Tibial artery (tissue), 4 donors: ENCODE measurements at regions not wholly inside any gene's neighbourhood (a gene's known extent, or its start where the extent isn't known, plus 50 kb on each side); places are given as distances from the start of the nearest gene placed in this dataset.

Experiments
- DNase-seq, 2 donors: peaks; one replicate each; pipeline ENCODE4 v3.0.0-alpha.2; 2019
- H3K27ac ChIP-seq, 2 donors: fragments of 200-600 bp; sonication (generic) in 1 of 2; 1 replicate in 1 of 2; 2 replicates in 1 of 2; pipeline ENCODE4 v1.5.1; 2018 to 2019; ENCODE audit warnings: mild to moderate bottlenecking in 1 of 2
- H3K27me3 ChIP-seq, 2 donors: fragments of 200-600 bp; sonication (generic) in 1 of 2; one replicate each; pipeline versions ENCODE4 v1.5.1 to v1.6.0; 2016 to 2019
- H3K36me3 ChIP-seq, 3 donors: fragments of 200-600 bp; sonication (generic) in 2 of 3; one replicate each; pipeline ENCODE4 v1.5.1; 2016 to 2019; ENCODE audit warnings: mild to moderate bottlenecking in 2 of 3
- H3K4me1 ChIP-seq, 4 donors: fragments of 200-600 bp; sonication (generic) in 2 of 4; 1 replicate in 3 of 4; 2 replicates in 1 of 4; pipeline ENCODE4 v1.5.1; 2016 to 2019
- H3K4me3 ChIP-seq, 2 donors: fragments of 200-600 bp; sonication (generic) in 1 of 2; 1 replicate in 1 of 2; 2 replicates in 1 of 2; pipeline ENCODE4 v1.5.1; 2018 to 2019; ENCODE audit warnings: mild to moderate bottlenecking in 2 of 2
- H3K9me3 ChIP-seq, 3 donors: fragments of 200-600 bp; sonication (generic) in 1 of 3; one replicate each; pipeline ENCODE4 v1.5.1; 2016 to 2019
- intact Hi-C: fragments of 100-400 bp; cut with DNase I; formaldehyde crosslinking; loops from one replicate; pipeline ENCODE4 v1.15.0; 2023; ENCODE audit warnings: low total_unique reads
- TF ChIP-seq, protein P1 (sequence below), 2 experiments: fragments of 200-600 bp in 1 of 2; fragments of 450-650 bp in 1 of 2; IDR thresholded peaks; one replicate each; pipeline ENCODE4 v1.5.1; 2017 to 2019; ENCODE audit warnings: antibody characterized with exemption in 2 of 2, mild to moderate bottlenecking in 1 of 2, moderate library complexity in 1 of 2

- H3K27ac ChIP-seq = peak overlapping the region; percentile 46 to 62
- no peak for DNase-seq
- H3K4me1 ChIP-seq = peaks cover 0 to 40% (median 22%) of the 10 kb centered on the region in 4 donors
- no peaks in the 10 kb centered on the region for H3K36me3 ChIP-seq
- H3K4me3 ChIP-seq = no peak overlapping the region
- no peaks in the 10 kb centered on the region for H3K27me3 ChIP-seq
- no peaks in the 10 kb centered on the region for H3K9me3 ChIP-seq
- intact Hi-C loops = no loop called here
- TF ChIP-seq, protein P1, sequence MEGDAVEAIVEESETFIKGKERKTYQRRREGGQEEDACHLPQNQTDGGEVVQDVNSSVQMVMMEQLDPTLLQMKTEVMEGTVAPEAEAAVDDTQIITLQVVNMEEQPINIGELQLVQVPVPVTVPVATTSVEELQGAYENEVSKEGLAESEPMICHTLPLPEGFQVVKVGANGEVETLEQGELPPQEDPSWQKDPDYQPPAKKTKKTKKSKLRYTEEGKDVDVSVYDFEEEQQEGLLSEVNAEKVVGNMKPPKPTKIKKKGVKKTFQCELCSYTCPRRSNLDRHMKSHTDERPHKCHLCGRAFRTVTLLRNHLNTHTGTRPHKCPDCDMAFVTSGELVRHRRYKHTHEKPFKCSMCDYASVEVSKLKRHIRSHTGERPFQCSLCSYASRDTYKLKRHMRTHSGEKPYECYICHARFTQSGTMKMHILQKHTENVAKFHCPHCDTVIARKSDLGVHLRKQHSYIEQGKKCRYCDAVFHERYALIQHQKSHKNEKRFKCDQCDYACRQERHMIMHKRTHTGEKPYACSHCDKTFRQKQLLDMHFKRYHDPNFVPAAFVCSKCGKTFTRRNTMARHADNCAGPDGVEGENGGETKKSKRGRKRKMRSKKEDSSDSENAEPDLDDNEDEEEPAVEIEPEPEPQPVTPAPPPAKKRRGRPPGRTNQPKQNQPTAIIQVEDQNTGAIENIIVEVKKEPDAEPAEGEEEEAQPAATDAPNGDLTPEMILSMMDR (IDR thresholded peaks at IDR 0.05) = no peak
Observed at GRCh38 chr13:33452873-33453517, 167.4 kb upstream of the STARD13 start.

- no peak for DNase-seq
- intact Hi-C loops = no loop called here
- H3K4me1 ChIP-seq = peaks cover 0 to 40% (median 22%) of the 10 kb centered on the region in 4 donors
- H3K9me3 ChIP-seq = no peaks in the 10 kb centered on the region
- TF ChIP-seq, protein P1 (IDR thresholded peaks at IDR 0.05) = no peak
- H3K27ac ChIP-seq = peak overlapping the region; percentile 46 to 62
- no peak overlapping the region for H3K4me3 ChIP-seq
- H3K36me3 ChIP-seq = no peaks in the 10 kb centered on the region
- no peaks in the 10 kb centered on the region for H3K27me3 ChIP-seq
Observed at GRCh38 chr13:33453936-33454335, 168.4 kb upstream of the STARD13 start.

DNA sequence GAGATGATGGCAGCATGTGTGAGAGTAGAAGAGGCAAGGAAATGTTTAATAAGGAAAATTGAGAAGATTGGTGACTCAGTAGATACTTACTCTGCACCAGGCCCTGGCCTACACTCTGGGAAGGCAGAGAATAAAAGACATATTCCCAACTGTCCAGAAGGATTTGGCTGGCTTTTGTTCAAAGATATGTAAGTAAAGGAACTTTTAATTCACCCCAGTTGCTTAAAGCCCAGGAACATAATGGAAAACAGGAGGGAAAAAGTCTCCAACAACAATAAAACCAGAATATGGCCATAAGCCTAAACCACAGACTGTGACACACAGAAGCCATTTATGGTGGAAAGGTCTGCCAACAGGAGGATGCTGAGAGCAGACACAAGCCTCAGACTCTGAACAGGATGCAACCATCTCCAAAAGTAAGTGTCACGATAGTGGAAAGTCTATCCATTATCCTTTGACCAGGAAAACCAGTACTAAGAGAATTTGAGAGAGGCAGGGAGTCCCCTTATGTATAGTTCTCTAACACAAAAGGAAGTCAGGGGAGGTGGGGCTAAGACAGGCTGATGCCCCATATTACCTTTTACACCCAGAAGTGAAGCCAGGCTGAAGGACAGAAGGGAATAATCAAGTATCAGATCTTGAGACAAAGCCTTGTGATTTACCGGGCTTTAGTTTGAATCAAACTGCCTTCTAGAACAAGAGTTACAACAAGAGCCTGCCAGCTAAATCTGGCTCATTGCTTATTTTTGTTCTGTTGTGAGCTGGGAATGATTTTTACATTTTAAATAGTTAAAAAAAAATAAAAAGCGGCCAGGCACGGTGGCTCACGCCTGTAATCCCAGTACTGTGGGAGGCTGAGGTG is 169.5 kb upstream of the STARD13 start:
- H3K27me3 ChIP-seq = no peaks in the 10 kb centered on the region
- no peak for DNase-seq
- peaks cover 0 to 9% (median 0%) of the 10 kb centered on the region in 3 donors for H3K9me3 ChIP-seq
- peak overlapping the region; percentile 46 to 62 for H3K27ac ChIP-seq
- no peaks in the 10 kb centered on the region for H3K36me3 ChIP-seq
- H3K4me3 ChIP-seq = no peak overlapping the region
- intact Hi-C loops = no loop called here
- peaks cover 0 to 40% (median 22%) of the 10 kb centered on the region in 4 donors for H3K4me1 ChIP-seq
- TF ChIP-seq, protein P1 (IDR thresholded peaks at IDR 0.05) = no peak

DNA sequence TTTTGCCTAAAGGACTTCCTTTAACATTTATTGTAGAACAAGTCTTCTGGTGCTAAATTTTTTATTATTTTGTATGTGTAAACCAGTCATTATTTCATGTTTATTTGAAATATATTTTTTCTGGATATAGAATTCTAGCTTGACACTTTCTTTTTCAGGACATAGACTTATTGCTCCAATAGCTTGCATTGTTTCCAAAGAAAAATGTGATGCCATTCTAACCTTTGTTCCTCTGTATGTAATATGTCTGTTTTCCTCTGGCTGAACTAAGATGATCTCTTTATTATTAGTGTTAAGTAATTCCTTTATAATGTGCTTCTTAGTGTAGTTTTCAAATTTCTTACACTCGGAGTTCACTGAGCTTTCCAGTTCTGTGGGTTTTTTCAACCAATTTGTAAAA is 174.1 kb upstream of the STARD13 start:
- intact Hi-C loops = no loop called here
- H3K27me3 ChIP-seq = no peaks in the 10 kb centered on the region

GRCh38 chr13:33462109-33462508 is 176.6 kb upstream of the STARD13 start:
- Histone ChIP-seq H3K4me3 (no peak overlapping the region), H3K27me3 (no peaks in the 10 kb centered on the region), H3K4me1 (no peaks in the 10 kb centered on the region), H3K27ac (no peak overlapping the region), H3K36me3 (no peaks in the 10 kb centered on the region), H3K9me3 (peaks cover 0 to 13% (median 0%) of the 10 kb centered on the region in 3 donors)
- intact Hi-C loops = no loop called here
- DNase-seq = no peak
- TF ChIP-seq, protein P1 (IDR thresholded peaks at IDR 0.05) = no peak

More for the DNA sequence above, 174.1 kb upstream of the STARD13 start:
- no peak for DNase-seq
- Histone ChIP-seq H3K9me3 (peaks cover 0 to 13% (median 0%) of the 10 kb centered on the region in 3 donors), H3K4me3 (no peak overlapping the region), H3K27ac (no peak overlapping the region), H3K4me1 (peaks cover 0 to 9% (median 8%) of the 10 kb centered on the region in 4 donors), H3K36me3 (no peaks in the 10 kb centered on the region)
- TF ChIP-seq, protein P1 (IDR thresholded peaks at IDR 0.05) = no peak
